NCI-H2081 treated with DMSO at 0.1 percent for 48 hours (cell line): ENCODE measurements at regions not wholly inside any gene's neighbourhood (a gene's known extent, or its start where the extent isn't known, plus 50 kb on each side); places are given as distances from the start of the nearest gene placed in this dataset.

Experiments
- DNase-seq: peaks from one replicate; lab custom pipeline; 2025; lab: John Stamatoyannopoulos, UW

DNA sequence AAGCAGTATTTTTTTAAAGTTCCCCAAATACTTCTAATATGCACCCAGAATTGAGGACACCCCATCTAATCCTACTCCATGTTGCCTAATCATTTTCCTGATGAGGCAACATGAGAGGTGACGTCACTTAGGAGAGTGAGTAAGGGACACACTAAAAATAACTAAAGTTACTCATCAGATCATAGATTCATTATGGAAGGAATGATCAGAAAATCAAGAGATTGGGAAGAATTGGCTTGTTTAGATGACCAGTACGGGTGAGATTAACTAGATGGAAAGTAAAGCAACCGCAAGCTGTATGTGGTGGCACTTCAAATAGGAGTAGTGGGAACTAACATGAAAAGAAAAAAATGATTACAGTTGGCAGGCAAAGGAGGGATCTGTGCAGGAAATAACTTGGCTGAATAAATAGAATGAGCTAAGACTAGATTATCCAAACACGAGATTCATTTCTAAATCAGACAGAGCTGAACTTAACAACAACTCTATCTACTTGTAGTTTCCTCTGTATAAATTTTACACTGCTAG lies 61.4 kb upstream of the CXADR start:
- no peak for DNase-seq

DNA sequence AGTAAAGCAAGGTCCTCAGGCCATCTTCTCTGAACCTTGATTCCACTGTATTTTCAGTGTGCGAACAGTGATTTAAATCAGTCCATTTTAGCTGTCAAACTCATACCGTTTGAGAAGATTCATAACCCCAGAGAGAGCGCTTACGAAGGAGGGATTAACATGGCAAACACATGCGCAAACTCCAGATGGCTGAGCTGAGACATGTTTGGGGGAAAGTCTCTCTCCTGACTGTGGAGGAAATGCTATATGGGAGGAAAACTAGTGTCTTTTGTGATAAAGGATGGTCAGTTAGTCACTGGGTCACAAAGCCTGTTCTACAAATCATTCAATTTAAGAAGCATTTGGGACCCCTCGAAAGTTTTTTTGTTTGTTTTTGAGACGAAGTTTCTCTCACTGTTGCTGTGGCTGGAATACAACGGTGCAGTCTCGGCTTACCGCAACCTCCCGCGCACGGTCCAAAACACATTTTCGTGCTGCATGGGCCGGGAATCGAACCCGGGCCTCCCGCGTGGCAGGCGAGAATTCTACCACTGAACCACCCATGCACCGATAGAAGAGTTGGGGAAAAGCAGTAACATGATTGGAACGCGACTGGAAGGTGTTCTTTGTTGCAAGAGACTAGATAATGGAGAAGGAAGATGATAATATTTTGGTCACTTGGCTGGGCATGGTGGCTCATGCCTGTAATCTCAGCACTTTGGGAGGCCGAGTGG lies 58.4 kb upstream of the CXADR start:
- DNase-seq = no peak

DNA sequence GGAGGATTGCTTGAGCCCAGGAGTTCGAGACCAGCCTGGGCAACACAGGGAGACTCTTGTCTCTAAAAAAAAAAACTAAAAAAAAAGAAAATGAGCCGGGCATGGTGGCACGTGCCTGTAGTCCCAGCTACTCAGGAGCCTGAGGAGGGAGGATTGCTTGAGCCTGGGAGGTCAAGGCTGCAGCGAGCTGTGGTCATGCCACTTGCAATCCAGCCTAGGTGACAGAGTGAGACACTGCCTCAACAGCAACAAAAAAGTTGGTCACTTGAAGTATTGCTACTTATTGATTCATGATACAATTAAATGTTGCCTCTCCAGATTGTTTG lies 57.9 kb upstream of the CXADR start:
- DNase-seq = no peak

GRCh38 chr21:17455451-17455850 lies 57.4 kb upstream of the CXADR start:
- DNase-seq = no peak

DNA sequence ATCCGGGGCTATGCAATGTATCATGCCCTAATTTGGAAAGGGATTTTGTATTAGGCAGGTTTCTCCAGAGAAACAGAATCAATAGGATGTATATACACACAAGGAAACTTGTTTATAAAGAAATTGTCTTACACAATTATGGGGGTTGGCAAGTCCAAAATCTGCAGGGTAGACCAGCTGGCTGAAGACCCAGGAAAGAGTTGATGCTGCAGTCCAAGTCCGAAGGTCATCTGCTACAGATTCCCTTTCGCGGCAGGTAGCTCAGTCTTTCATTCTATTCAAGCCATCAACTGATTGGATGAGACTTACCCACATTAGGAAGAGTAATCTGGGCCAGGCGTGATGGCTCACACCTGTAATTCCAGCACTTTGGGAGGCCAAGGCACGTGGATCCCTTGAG lies 54.6 kb upstream of the CXADR start:
- DNase-seq = no peak

DNA sequence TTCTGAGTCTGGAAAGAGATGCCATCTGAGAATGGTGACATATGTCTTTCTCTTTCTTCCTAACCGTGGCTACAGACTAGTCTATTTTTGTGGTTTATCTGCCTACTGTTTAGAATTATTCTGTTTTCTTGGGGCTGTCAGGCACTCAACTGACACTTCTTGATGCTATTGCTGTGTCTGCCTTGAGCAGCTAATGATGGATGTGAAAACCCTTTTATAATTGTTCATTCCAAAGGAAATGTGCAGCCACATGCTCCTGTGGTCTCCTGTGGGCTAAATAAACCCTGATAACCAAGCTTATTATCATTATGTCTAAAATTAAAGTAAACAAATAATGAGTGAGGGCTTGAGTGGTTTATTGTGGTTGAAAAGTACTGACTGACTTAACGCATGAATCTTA lies 52.7 kb upstream of the CXADR start:
- DNase-seq = no peak

- no peak for DNase-seq
Observed at GRCh38 chr21:17461014-17461413, 51.8 kb upstream of the CXADR start.

- no peak for DNase-seq
Observed at GRCh38 chr21:17461582-17461981, 51.3 kb upstream of the CXADR start.

DNA sequence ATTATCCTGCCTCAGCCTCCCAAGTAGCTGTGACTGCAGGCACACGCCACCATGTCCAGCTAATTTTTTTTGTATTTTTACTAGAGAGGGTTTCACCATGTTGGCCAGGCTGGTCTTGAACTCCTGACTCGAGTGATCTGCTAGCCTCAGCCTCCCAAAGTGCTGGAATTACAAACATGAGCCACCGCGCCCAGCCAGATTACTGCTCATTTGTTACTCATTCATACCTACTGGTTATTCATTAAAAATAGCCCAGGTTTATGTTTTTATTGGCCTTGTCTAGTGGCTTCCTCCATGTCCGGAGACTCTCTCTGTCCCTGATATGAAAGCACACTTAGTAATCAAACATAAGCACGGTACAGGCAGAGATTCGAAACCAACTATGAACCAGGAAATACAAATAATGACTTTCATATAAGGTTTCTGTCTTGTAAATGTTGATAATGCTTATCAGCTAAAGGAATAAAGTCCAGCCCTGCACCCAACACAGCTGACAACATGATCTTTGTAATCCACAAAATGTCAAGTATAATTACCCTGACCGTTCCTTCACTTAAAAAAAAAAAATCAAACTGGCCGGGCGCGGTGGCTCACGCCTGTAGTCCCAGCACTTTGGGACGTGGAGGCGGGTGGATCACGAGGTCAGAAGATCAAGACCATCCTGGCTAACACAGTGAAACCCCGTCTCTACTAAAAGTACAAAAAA lies 50.4 kb upstream of the CXADR start:
- DNase-seq = no peak
